H9 (cell line): ENCODE measurements at regions not wholly inside any gene's neighbourhood (a gene's known extent, or its start where the extent isn't known, plus 50 kb on each side); places are given as distances from the start of the nearest gene placed in this dataset.

Source experiments
- DNase-seq: peaks from one replicate; pipeline ENCODE4 v3.0.0-alpha.2; 2017
- H2AFZ ChIP-seq: one replicate; pipeline ENCODE4 v1.6.1; 2013; ENCODE audit warnings: mild to moderate bottlenecking, low read length, control low read depth, moderate library complexity
- H2AK5ac ChIP-seq: 2 replicates; pipeline ENCODE4 v1.6.1; 2013; ENCODE audit warnings: low read length, control low read depth, mixed read lengths; ENCODE audit not compliant: insufficient read length
- H2BK120ac ChIP-seq: one replicate; pipeline ENCODE4 v1.6.1; 2013; ENCODE audit warnings: low read depth, mild to moderate bottlenecking, low read length, control low read depth, inconsistent platforms; ENCODE audit not compliant: poor library complexity, severe bottlenecking
- H2BK12ac ChIP-seq: 2 replicates; pipeline ENCODE4 v1.6.1; 2013; ENCODE audit warnings: low read length, control low read depth, mixed read lengths, low read depth; ENCODE audit not compliant: insufficient read length
- H2BK15ac ChIP-seq: 2 replicates; pipeline ENCODE4 v1.6.1; 2013; ENCODE audit warnings: low read depth, low read length, control low read depth
- H2BK20ac ChIP-seq: one replicate; pipeline ENCODE4 v1.6.1; 2013; ENCODE audit warnings: low read depth, mild to moderate bottlenecking, low read length, control low read depth, inconsistent platforms; ENCODE audit not compliant: poor library complexity, severe bottlenecking
- H2BK5ac ChIP-seq: 2 replicates; pipeline ENCODE4 v1.6.1; 2013; ENCODE audit warnings: low read length, control low read depth, mixed read lengths; ENCODE audit not compliant: insufficient read length
- H3K14ac ChIP-seq: 2 replicates; pipeline ENCODE4 v1.6.1; 2013; ENCODE audit warnings: low read length, control low read depth; ENCODE audit not compliant: insufficient read depth
- H3K18ac ChIP-seq: 2 replicates; pipeline ENCODE4 v1.6.1; 2013; ENCODE audit warnings: low read depth, mild to moderate bottlenecking, mixed read lengths, low read length, control low read depth; ENCODE audit not compliant: insufficient read length
- H3K23ac ChIP-seq: 2 replicates; pipeline ENCODE4 v1.6.1; 2013; ENCODE audit warnings: low read length, control low read depth, mixed read lengths, low read depth; ENCODE audit not compliant: insufficient read length
- H3K23me2 ChIP-seq: 2 replicates; pipeline ENCODE4 v1.6.1; 2013; ENCODE audit warnings: low read depth, mild to moderate bottlenecking, mixed read lengths, low read length, control low read depth; ENCODE audit not compliant: insufficient read length, poor library complexity, severe bottlenecking
- H3K27ac ChIP-seq: 2 replicates; pipeline ENCODE4 v1.5.1; 2013; ENCODE audit warnings: low read length, control low read depth, mixed read lengths, low read depth; ENCODE audit not compliant: insufficient read length
- H3K27me3 ChIP-seq: 2 replicates; pipeline ENCODE4 v1.6.1; 2013; ENCODE audit warnings: low read length, control low read depth, inconsistent platforms; ENCODE audit not compliant: insufficient read depth
- H3K4ac ChIP-seq: 2 replicates; pipeline ENCODE4 v1.6.1; 2013; ENCODE audit warnings: low read depth, mild to moderate bottlenecking, control low read depth, inconsistent platforms, low read length, moderate library complexity
- H3K4me1 ChIP-seq: 2 replicates; pipeline ENCODE4 v1.6.1; 2013; ENCODE audit warnings: low read length, control low read depth, inconsistent platforms; ENCODE audit not compliant: insufficient read depth
- H3K4me2 ChIP-seq: 2 replicates; pipeline ENCODE4 v1.6.1; 2013; ENCODE audit warnings: low read length, control low read depth, mixed read lengths; ENCODE audit not compliant: insufficient read length, insufficient read depth
- H3K56ac ChIP-seq: 2 replicates; pipeline ENCODE4 v1.6.1; 2013; ENCODE audit warnings: low read depth, mild to moderate bottlenecking, mixed read lengths, low read length, control low read depth; ENCODE audit not compliant: insufficient read length
- H3K79me1 ChIP-seq: 2 replicates; pipeline ENCODE4 v1.6.1; 2013; ENCODE audit warnings: low read depth, mild to moderate bottlenecking, moderate library complexity, low read length, control low read depth, inconsistent platforms; ENCODE audit not compliant: insufficient read depth, poor library complexity, severe bottlenecking
- H3K79me2 ChIP-seq: 2 replicates; pipeline ENCODE4 v1.6.1; 2013; ENCODE audit warnings: low read length, control low read depth, inconsistent platforms; ENCODE audit not compliant: insufficient read depth
- H3K9ac ChIP-seq: 2 replicates; pipeline ENCODE4 v1.6.1; 2013; ENCODE audit warnings: low read length, control low read depth, mixed read lengths; ENCODE audit not compliant: insufficient read length; ENCODE audit errors: extremely low read depth
- H3K9me3 ChIP-seq: one replicate; pipeline ENCODE4 v1.6.1; 2013; ENCODE audit warnings: low read depth, low read length, inconsistent platforms; ENCODE audit not compliant: control insufficient read depth
- H3T11ph ChIP-seq: one replicate; pipeline ENCODE4 v1.6.1; 2013; ENCODE audit warnings: mild to moderate bottlenecking, low read length, control low read depth, inconsistent platforms
- H4K20me1 ChIP-seq: one replicate; pipeline ENCODE4 v1.6.1; 2013; ENCODE audit not compliant: control insufficient read depth, insufficient read length, insufficient read depth
- H4K5ac ChIP-seq: 2 replicates; pipeline ENCODE4 v1.6.1; 2013; ENCODE audit warnings: low read depth, mild to moderate bottlenecking, mixed read lengths, low read length, control low read depth; ENCODE audit not compliant: insufficient read length
- H4K8ac ChIP-seq: replicated peaks from 2 replicates; pipeline ENCODE4 v1.6.1; 2013; ENCODE audit warnings: low read length, control low read depth, mixed read lengths, low read depth; ENCODE audit not compliant: insufficient read length
- H4K91ac ChIP-seq: 2 replicates; pipeline ENCODE4 v1.6.1; 2013; ENCODE audit warnings: low read depth, mild to moderate bottlenecking, moderate library complexity, mixed read lengths, low read length, control low read depth; ENCODE audit not compliant: insufficient read length
- H3K27ac Mint-ChIP-seq, 3 experiments: 2 replicates in 2 of 3; 3 replicates in 1 of 3; pipeline ENCODE4 v1.8.0; 2020 to 2021; ENCODE audit warnings: mixed read lengths in 3 of 3, mild to moderate bottlenecking in 1 of 3, moderate library complexity in 1 of 3
- H3K27me3 Mint-ChIP-seq: 2 replicates; pipeline ENCODE4 v1.8.0; 2021; ENCODE audit warnings: low read depth, mild to moderate bottlenecking, moderate library complexity, mixed read lengths
- H3K36me3 Mint-ChIP-seq, 3 experiments: 2 replicates in 2 of 3; 3 replicates in 1 of 3; pipeline ENCODE4 v1.8.0; 2020 to 2021; ENCODE audit warnings: low read depth in 3 of 3, mixed read lengths in 3 of 3; ENCODE audit not compliant: insufficient read depth in 1 of 3
- H3K4me1 Mint-ChIP-seq, 2 experiments: 2 replicates each; pipeline ENCODE4 v1.8.0; 2020; ENCODE audit warnings: mixed read lengths in 2 of 2
- H3K4me3 Mint-ChIP-seq, 2 experiments: 2 replicates in 1 of 2; 3 replicates in 1 of 2; pipeline ENCODE4 v1.8.0; 2020 to 2021; ENCODE audit warnings: mild to moderate bottlenecking in 2 of 2, mixed read lengths in 2 of 2, moderate library complexity in 1 of 2
- H3K9me3 Mint-ChIP-seq, 2 experiments: 2 replicates in 1 of 2; 3 replicates in 1 of 2; pipeline ENCODE4 v1.8.0; 2020; ENCODE audit warnings: mild to moderate bottlenecking in 2 of 2, mixed read lengths in 2 of 2, moderate library complexity in 1 of 2
- TF ChIP-seq, protein P1 (sequence below): fragments of 200-600 bp; sonication (generic); conservative IDR thresholded peaks from 3 replicates; pipeline ENCODE4 v1.8.0; 2021; ENCODE audit warnings: antibody characterized with exemption, mild to moderate bottlenecking

DNA sequence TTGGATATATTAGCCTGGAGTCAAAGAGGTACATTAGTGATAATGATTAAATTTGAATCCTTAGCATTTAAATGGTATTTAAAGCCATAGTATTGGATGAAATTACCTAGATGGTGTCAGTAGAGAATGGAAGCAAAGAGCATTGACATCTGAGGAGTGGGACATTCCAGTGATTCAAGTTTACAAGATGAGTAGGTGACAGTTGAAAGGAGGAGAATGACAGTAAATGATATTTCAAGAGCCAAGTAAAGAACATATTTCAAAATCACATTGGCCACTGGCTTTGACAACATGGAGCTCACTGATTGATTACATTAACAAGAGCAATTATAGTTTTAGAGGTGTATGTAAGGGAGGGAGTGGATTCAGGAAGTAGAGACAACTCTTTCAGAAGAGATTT lies 93.9 kb upstream of the MEF2C start:
- Mint-ChIP-seq H3K36me3 (no peaks in the 10 kb centered on the region), H3K4me3 (no peak overlapping the region), H3K9me3 (no peaks in the 10 kb centered on the region), H3K27me3 (no peaks in the 10 kb centered on the region), H3K4me1 (peaks cover 9 to 14% of the 10 kb centered on the region in 2 experiments), H3K27ac (no peak overlapping the region)
- no peak overlapping the region for H3K18ac ChIP-seq
- H3K79me2 ChIP-seq: no peaks in the 10 kb centered on the region
- H4K91ac ChIP-seq: no peak overlapping the region
- DNase-seq: no peak
- no peak overlapping the region for H2AK5ac ChIP-seq
- no peak overlapping the region for H3K4ac ChIP-seq
- no peak overlapping the region for H2BK15ac ChIP-seq
- H3K23me2 ChIP-seq: no peaks in the 10 kb centered on the region
- no peaks in the 10 kb centered on the region for H4K20me1 ChIP-seq
- no peak overlapping the region for H3K9ac ChIP-seq
- H4K5ac ChIP-seq: no peak overlapping the region
- no peak overlapping the region for H2BK120ac ChIP-seq
- H3K4me2 ChIP-seq: no peak overlapping the region
- no peak overlapping the region for H3K27ac ChIP-seq
- no peak overlapping the region for H2BK20ac ChIP-seq
- no peaks in the 10 kb centered on the region for H3K9me3 ChIP-seq
- no peak overlapping the region for H2AFZ ChIP-seq
- H3K27me3 ChIP-seq: no peaks in the 10 kb centered on the region
- H3K79me1 ChIP-seq: no peaks in the 10 kb centered on the region
- peaks cover 3% of the 10 kb centered on the region; the same call in 1 of the 2 replicates for H3K4me1 ChIP-seq
- H3K23ac ChIP-seq: no peak overlapping the region
- H2BK12ac ChIP-seq: no peak overlapping the region
- H3K14ac ChIP-seq: no peak overlapping the region
- TF ChIP-seq, protein P1, sequence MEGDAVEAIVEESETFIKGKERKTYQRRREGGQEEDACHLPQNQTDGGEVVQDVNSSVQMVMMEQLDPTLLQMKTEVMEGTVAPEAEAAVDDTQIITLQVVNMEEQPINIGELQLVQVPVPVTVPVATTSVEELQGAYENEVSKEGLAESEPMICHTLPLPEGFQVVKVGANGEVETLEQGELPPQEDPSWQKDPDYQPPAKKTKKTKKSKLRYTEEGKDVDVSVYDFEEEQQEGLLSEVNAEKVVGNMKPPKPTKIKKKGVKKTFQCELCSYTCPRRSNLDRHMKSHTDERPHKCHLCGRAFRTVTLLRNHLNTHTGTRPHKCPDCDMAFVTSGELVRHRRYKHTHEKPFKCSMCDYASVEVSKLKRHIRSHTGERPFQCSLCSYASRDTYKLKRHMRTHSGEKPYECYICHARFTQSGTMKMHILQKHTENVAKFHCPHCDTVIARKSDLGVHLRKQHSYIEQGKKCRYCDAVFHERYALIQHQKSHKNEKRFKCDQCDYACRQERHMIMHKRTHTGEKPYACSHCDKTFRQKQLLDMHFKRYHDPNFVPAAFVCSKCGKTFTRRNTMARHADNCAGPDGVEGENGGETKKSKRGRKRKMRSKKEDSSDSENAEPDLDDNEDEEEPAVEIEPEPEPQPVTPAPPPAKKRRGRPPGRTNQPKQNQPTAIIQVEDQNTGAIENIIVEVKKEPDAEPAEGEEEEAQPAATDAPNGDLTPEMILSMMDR: no peak
- no peak overlapping the region for H3K56ac ChIP-seq
- no peak overlapping the region for H3T11ph ChIP-seq
- H2BK5ac ChIP-seq: no peak overlapping the region
- no peak overlapping the region for H4K8ac ChIP-seq
